Amniotic stem cell (primary cell): ENCODE measurements at regions not wholly inside any gene's neighbourhood (a gene's known extent, or its start where the extent isn't known, plus 50 kb on each side); places are given as distances from the start of the nearest gene placed in this dataset.
"Not testable (repeated sequence)": the region's sequence is repeated elsewhere in the genome, so short reads cannot be mapped to it uniquely, and the experiment has no call there.

ENCODE experiments used
- DNase-seq: peaks from one replicate; lab custom pipeline; 2025; lab: John Stamatoyannopoulos, UW

DNA sequence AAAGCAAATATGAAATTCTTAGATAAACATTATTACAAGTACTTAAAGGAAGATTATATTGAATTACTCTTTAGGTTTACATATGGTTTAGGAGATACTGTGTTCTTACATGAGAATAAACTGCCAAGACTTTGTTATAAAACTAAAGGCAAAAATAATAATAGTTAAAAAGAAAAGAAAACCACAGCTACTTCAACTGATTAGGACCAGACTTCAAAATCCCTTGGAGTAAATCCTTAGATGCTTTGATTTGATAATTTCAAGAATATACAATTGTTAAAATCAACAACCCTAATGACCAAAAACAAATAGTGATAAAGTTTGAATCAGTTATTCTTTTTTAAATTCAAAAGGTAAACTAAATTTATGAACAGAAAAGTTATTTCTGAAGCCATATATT lies 389.6 kb upstream of the COX7C start:
- no peak for DNase-seq

DNA sequence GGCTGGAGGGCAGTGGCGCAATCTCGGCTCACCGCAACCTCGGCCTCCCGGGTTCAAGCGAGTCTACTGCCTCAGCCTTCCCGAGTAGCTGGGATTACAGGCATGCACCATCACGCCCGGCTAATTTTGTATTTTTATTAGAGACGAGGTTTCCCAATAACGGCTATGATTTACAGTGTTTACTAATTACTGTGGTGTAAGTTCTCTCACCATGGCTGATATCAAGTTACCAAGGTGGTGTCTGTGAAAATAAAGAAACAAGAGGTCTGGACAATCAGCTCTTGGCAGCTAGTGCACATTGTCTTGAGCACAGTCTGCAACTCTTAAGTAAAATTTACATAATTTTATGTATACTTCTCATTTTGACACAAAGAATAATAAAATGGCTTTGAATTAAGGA lies 385.5 kb upstream of the COX7C start:
- DNase-seq: no peak

DNA sequence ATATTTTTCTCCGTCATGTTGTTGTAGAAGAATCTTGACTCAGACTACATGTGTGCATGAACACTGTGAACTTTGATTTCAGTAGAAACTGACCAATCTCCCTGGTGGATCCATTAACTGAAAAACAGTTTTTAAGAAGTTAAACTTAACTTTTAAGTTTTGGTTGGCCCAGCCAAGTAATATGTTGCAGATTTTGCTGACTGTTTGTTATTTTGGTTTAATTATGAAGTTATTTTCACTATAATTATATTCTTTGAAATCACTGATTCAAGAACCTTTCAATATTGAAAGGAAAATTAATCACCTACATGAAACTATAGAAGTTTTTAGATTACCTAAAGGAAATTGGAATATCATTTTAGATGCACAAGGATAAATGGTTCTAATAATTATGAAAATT lies 373.6 kb upstream of the COX7C start:
- no peak for DNase-seq

DNA sequence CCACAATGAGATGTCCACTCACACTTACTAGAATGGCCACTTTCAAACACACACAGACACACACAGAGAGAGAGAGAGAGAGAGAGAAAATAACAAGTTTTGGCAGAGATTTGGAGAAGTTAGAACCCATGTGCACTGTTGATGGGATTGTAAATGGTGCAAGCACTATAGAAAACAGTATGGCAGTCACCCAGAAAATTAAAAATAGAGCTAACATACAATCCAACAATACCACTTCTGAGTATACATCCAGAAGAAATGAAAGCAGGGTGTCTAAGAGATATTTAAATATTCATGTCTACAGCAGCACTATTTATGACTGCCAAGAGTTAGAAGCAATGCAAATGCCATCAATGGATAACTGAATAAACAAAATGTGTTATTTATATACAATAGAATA lies 359.9 kb upstream of the COX7C start:
- no peak for DNase-seq

DNA sequence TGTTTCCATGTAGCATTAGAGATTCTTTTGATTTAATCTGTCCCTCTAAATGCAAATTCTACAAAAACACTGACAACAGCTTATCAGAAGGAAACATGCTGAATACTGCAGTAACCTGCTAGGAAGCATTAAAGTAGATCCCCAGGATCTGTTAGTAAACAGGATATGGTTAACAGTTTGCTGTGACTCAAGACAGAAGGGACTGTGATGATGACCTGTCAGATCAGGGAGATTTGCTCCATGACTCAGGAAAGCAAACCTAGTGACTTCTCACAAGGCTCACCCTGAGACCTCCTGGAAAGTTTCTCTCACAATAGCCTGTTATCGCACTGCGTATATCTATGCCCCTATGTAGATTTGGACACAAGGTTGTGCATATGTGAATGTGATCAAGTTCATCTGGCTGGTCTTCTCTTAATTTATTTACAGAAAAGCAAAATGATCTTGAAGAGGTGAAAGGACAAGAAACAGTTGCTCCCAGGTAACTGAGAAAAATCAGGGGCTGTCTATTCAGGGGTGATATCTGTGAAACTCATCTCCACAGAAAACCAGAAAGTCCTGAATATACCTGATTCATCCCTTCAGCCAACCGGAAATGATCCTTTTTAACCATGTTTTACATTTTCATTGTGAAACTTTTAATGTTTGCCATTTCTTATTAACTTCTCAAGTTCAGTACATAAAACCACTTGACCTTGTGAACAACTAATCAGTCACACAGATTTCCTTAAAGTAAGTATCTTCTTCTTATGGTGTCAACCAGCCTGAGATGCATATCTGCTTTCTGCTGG lies 333.1 kb upstream of the COX7C start:
- not testable (repeated sequence) for DNase-seq

DNA sequence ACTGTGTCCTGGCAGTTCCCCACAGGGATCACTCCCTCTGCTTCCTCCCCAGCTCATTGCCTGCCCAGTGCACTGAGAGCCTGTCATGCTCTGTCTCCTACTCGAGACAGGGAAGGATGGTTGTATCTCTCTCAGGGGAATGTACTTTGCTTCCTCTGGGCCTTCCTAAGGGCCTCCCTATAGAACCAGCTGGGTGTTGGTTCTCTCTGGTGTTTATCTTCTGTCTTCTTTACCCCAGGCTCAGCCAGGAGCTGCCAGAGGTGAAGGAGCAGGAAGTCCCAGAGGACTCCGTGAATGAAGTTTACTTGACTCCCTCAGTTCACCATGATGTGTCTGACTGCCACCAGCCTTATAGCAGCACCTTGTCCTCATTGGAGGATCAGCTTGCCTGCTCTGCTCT lies 330.3 kb upstream of the COX7C start:
- not testable (repeated sequence) for DNase-seq

DNA sequence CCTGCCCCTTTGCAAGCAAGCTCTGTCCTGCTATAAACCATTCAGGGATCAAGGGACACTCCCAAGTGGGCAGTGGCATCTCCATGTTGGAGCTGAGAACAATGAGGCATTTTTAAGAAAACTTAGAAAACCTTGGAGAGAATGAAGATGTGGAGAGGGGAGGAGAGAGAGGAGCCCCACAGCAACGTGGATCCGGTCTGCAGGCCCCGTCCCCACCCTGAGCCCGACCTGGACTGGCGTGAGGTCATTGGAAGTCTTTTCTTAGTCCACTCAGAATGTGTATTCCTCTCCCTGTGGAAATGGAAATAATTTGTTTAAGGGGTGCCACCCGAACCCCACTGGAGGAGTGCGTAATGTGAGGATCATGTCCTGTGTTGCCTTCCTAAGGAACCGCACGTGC lies 328.0 kb upstream of the COX7C start:
- DNase-seq: not testable (repeated sequence)

DNA sequence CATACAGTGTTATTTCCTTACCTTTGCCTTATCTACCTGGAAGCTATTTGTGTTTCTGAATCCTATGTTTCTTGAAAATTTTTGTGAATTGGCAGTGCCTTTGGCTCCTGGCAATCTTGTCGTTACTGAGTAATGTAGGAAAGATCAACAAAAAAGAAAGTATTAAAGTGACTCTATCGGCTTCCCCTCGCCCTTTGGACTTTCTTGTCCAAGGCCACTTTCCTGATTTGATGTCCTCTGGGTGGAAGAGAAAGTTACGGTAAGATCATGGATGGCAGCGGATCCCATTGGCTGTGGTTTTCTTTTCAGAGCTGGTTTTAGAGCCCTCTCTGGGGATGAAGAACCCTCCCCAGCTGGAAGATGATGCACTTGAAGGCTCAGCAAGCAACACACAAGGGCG lies 324.9 kb upstream of the COX7C start:
- not testable (repeated sequence) for DNase-seq

DNA sequence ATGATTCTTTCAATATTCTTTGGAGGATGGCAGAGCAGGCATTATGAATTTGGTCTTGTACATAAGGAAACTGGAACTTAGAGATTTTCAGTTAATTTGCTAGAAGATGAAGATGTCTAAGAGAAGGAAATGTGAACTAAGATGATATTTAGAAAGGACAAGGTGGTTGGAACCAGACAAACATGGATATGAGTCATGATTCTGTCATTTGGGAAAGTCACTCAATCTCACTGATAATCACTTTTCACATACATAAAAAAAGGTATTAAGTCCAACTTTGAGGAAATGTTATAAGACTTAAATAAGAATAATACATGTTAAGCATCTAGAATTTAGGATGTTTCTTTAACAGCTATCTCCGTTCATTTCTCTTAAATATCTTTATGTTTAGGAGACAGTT lies 315.1 kb upstream of the COX7C start:
- not testable (repeated sequence) for DNase-seq

DNA sequence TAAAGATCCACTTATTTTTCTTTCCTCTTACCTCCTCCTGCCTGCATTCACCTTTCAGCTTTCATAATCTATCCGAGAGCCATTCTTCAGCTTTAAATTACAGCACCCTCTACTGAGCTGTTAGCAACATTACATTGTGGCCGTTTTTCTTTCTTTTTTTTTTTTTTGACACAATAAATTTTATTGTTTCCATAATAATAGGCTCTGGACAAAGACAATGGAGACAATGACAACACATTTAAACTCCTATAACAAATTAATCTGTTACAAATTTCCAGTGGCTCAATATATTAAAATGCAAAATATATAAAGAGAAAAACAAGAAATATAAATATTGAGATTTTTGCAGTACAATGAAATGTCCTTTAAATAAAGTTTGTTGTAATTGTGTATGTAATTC lies 312.7 kb upstream of the COX7C start:
- not testable (repeated sequence) for DNase-seq

DNA sequence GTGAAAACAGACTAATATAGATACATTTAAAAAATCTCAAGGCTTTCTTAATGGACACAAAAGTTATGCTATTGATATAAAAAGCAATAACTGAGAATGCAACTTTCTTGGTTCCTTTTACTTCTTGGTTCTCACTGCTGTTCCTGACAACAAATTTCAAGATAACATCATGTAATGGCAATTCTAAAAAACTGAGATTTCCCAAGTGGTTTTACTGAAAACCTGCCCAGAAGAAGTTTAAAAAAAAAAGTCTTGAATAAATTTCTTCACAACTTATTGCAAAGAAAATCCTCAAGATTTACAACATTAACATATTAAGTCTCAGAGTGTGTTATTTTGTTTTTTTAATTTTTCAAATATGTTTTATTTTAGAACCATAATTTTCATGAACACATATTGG lies 302.8 kb upstream of the COX7C start:
- DNase-seq: no peak

DNA sequence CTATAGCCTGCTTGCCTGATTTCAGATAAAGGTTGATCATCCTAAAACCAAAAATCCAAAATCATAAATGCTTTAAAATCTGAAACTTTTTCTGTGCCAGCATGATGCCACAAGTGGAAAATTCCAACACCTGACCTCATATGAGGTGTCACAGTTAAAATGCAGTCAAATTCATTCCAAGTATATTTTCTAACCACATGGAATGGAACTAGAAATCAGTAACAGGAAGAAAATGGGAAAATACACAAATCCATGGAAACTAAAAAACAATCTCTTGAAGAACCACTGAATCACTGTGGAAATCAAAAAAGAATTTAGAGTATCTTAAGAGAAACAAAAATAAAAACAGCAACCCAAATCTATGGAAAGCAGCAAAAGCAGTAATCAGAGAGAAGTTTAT lies 297.5 kb upstream of the COX7C start:
- no peak for DNase-seq

DNA sequence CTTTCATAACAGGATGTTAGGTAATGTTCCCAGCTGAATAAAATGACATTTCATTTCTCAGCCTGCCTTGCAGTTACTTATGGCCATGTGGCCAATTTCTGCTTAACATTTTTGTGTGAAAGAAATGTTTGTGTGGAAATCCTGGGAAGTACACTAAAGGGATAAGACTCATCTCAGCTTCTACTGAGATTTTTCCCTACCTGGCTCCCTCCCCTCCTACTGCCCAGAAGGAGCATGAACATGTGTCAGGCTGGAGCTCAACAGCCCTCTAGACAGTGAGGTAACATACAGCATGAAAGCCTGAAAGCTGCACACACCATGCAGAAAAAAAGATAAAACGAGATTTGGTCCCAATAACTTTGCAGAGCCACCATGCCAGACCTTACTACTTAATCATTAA lies 288.4 kb upstream of the COX7C start:
- DNase-seq: no peak

DNA sequence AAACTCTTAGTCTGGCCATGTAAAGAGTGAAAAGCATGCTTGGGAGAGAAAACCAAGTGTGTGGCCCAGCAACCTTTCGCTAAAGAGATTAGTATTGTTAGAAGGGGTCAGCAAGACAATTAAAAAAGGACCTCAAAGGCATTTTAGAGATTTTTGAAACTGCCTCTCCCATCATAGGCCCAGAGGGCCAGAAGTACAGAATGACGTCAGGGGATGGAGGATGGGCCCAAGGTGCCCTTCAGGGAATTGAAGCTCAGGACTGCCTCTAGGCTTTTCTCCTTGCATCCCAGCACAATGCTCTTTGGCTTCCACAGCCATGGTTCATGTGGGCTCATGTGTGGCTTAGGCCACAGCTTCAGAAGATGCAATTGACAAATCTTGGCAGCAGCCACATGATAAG lies 287.0 kb upstream of the COX7C start:
- DNase-seq: no peak

DNA sequence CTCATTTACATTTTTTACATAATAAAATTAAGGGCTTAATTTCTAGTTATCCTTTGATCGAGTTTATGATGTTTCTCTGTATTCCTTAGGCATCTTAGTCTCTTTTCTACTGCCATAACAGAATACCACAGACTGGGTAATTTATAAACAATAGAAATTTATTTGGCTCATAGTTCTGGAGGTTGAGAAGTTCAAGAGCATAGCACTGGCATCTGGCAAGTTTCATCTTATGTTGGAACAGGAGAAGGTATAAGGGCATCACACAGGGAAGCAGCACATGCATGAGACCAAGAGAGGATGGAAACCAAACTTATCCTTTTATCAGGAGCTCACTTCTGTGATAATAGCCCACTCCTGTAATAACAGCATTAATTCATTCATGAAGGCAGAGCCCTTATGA lies 284.9 kb upstream of the COX7C start:
- DNase-seq: no peak

DNA sequence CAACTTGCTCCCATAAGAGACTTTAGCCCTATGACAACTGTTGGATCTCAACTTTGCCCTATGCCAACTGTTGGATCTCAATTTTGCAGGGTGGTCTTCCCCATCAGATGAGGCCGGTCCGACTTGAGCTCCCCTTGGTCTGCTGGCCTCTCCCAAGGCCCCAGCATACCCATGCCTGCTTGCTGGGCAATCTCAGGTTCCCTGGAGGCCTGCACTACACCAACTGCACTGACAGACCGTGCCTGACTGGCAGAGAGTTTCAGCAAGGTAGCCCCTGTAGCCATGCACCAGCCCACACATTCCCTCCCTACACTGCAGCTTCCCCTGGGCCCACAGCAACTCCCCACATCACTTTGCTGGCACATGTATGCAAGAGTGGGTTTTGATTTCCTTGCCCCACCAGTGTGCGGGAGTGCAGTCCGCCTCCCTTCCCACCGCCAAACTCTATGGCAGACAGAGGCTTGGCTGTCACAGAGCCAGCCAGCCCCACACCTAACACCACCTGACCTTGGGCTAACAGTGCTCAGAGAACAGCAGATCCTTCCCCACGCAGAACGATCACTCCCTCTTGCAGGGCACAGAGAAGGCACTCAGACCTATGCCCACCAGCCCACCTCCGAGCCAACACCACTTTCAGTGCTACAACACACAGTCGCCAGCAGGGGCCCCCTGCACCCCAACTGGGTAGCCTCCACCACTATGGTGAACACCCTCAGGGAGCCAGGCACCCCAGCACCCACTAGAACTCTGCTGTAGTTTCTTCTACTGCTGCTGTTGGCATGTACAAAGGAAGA lies 279.9 kb upstream of the COX7C start:
- no peak for DNase-seq

DNA sequence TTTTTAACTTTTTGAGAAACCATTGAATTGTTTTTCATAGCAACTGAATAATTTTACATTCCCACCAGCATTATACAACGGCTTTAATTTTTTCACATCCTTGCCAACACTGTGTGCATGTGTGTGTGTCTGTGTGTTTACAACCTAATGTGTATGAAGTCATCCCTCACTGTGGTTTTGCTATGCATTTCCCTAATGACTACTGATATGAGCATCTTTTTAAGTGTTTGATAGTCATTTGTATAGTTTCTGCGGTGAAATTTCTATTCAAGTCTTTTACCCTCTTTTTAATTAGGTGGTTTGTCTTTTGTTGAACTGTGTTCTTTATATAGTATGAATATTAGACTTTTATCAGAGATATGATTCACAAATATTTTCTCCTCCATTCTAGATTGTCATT lies 263.1 kb upstream of the COX7C start:
- DNase-seq: no peak

DNA sequence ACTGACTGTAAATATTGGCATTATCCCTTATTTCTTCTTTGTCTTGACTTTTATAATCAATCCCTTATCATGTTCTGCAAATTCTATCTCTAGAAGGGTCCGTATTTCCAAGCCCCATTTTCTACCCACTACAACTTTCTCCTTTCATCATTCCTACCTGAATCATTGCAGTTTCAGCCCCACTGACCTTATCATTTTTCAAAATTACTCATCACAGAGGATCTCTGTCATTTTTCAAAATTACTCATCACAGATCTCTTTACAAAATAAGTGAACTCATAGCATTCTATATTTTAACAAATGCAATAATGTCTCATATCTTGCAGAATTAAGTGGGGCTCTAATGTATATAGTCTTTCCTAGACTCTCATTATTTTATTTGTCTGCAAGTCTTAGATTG lies 256.9 kb upstream of the COX7C start:
- DNase-seq: no peak

DNA sequence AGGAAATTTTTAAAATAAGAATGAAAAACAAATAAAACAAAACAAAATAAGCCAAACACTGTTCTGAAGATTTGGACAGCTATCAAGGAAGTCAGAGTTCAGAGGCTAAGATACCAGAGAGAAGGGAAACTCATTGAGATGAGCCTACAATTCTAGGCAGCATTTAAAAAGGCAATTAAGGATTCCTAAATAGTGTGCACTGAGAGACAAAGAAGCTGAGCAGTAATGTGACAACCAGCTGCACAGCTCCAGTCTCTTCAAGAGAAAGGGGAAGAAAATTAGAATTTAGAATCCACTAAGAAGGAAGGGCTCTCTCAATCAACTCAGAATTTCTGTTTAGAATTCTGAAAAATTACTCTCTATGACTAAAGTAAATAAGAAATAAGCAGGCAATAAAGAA lies 246.7 kb upstream of the COX7C start:
- no peak for DNase-seq

DNA sequence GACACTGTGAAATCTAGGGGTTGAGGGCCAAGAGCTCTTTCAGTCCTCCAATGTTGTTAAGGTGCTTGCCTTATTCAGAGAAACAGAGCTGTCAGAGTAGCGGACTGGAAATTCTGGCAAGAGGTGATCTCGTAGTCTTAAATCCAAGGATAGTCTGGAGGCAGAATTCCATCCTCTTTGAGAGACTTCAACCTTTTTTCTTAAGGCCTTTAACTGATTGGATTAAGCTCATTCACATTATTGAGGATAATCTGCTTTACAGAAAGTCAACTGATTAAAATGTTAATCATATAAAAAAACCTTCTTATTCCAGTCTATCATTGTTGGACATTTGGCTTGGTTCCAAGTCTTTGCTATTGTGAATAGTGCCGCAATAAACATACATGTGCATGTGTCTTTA lies 243.1 kb upstream of the COX7C start:
- DNase-seq: no peak

DNA sequence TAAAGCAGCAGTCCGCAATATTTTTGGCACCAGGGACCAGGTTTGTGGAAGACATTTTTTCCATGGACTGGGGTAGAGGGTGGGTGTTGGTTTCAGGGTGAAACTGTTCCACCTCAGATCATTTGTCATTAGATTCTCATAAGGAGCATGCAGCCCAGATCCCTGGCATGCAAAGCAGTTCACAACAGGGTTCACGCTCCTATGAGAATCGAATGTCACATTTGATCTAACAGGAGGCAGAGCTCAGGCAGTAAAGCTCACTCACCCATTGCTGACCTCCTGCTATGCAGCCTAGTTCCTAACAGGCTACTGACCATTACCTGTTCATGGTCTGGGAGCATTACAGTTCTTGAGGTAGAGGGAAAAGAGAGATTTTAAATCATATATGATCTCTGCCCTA lies 241.5 kb upstream of the COX7C start:
- DNase-seq: no peak

DNA sequence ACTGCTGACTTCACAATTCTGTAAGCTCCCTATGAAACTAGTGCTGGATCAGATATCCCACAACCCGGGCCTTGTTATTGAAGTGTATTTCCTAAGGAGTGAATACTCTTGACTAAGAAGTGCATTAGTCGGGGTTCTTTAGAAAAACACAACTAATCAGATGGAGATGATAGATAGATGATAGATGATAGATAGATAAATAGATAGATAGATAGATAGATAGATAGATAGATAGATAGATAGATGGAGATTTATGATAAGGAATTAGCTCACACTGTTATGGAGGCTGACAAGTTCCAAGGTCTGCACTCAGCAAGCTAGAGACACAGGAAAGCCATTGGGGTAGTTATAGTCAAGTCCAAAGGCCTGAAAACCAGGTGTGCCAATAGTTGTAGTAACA lies 214.6 kb upstream of the COX7C start:
- DNase-seq: no peak

DNA sequence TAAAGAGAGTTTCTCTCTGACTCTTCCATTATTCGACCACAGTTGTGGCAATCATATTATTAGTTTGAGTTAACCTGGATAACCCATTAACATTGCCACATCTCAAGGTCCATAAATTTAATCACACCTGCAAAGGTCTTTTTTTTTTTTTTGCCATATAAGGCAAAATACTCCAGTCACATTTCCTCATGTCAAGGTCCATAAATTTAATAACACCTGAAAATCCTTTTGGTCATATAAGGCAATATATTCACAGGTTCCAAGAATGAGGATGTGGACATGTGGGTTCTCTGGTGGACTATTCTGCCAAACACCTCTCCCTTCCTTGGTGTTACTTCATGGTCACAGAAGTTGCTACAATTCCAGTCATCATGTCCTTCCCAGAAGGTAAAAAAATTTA lies 213.5 kb upstream of the COX7C start:
- no peak for DNase-seq

DNA sequence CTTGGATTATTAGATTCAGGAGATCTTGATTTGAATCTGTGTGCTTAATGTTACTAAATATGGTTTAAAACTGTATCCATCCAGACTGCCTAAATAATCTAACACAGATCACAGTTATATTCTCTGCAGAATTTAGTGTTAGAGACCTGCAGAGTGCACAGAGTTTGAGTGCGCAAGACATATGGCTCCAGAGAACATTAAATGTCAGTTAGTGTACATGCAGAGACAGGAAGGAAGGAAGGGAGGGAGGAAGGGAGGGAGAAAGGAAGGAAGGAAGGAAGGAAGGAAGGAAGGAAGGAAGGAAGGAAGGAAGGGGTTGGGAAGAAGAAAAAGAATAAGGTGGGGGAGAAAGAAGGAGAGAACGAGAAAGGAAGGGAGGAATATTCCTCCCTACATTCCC lies 210.0 kb upstream of the COX7C start:
- DNase-seq: no peak
